ENCODE measurements at regions not wholly inside any gene's neighbourhood (a gene's known extent, or its start where the extent isn't known, plus 50 kb on each side); places are given as distances from the start of the nearest gene placed in this dataset.

DNA sequence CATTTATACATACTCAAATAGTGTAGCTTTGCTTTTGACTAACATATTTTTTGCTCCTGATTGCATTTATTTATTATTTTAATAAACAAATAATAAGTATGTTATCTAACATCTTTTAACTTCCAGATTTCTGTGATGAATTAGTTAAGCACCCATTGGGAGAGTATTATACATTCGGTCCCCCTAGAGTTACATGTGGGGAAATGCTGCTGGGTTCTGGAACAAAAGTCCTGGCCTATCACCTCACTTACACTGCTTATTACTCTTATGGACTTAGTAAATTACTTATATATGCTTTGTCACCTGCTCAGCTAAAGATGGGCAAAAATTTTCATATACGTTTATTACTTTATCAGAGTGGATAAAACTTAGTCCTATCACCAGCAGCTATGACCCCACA, 1163.0 kb downstream of the FAM181B start:
- no peak overlapping the region for H3K56ac ChIP-seq (replicated peaks; ENCODE audit: insufficient read length, low read depth, low read length)
- no peaks in the 10 kb centered on the region for H3K9me3 ChIP-seq (ENCODE audit: insufficient read depth in 2 of 2, low read depth in 1 of 2, low read length in 1 of 2)
- no peaks in the 10 kb centered on the region for H3K79me2 ChIP-seq (ENCODE audit: control insufficient read depth in 1 of 2, insufficient read depth in 2 of 2, low read length in 2 of 2)
- H3K4ac ChIP-seq (replicated peaks; ENCODE audit: insufficient read length, low read depth, low read length), result no peak overlapping the region
- no peak overlapping the region for H3K23ac ChIP-seq (ENCODE audit: insufficient read length)
- no peaks in the 10 kb centered on the region for H3K36me3 ChIP-seq (ENCODE audit: control insufficient read depth in 2 of 4, insufficient read depth in 4 of 4, low read length in 3 of 4)
- H2BK5ac ChIP-seq (ENCODE audit: low read depth, low read length), result no peak overlapping the region
- 75% methylated on average over 2 of the region's 2 CpGs; no CpG with 5 or more reads in 1 of the 2 experiments for WGBS, 2 experiments (ENCODE audit: extremely low coverage in 1 of 2, insufficient coverage in 1 of 2, insufficient read length in 1 of 2, insufficient replicate concordance in 2 of 2, low coverage in 1 of 2, low lambda C conversion rate in 2 of 2, missing lambda C conversion rate in 1 of 2)
- no peak overlapping the region for H2BK15ac ChIP-seq (ENCODE audit: low read length)
- no peak overlapping the region for H2AFZ ChIP-seq (ENCODE audit: low read length)
- H3K14ac ChIP-seq (ENCODE audit: insufficient read length), result no peak overlapping the region
- H3K9ac ChIP-seq (replicated peaks in 1 of 4; ENCODE audit: extremely low read depth in 1 of 4, low read depth in 3 of 4, low read length in 3 of 4), result no peak overlapping the region
- H3K4me2 ChIP-seq (ENCODE audit: insufficient read depth in 1 of 2, low read depth in 2 of 2, low read length in 2 of 2), result no peak overlapping the region
- no peaks in the 10 kb centered on the region for H3K79me1 ChIP-seq (ENCODE audit: low read depth, low read length)
- no peaks in the 10 kb centered on the region for H4K20me1 ChIP-seq (replicated peaks in 1 of 2; ENCODE audit: control insufficient read depth in 1 of 2, insufficient read depth in 2 of 2, low read length in 2 of 2)
- no peaks in the 10 kb centered on the region for H3K27me3 ChIP-seq (replicated peaks in 1 of 4; ENCODE audit: control insufficient read depth in 3 of 4, extremely low read depth in 1 of 4, insufficient read depth in 3 of 4, low read length in 3 of 4)
- no peak overlapping the region for H2BK12ac ChIP-seq (ENCODE audit: low read depth, low read length)
- no peak overlapping the region for H4K5ac ChIP-seq (ENCODE audit: insufficient read length, low read depth, low read length)
- no peak overlapping the region for H2BK20ac ChIP-seq (ENCODE audit: low read length)
- no peak overlapping the region for H4K91ac ChIP-seq (replicated peaks; ENCODE audit: insufficient read length, low read length)
- no peak overlapping the region for H2BK120ac ChIP-seq (replicated peaks; ENCODE audit: low read depth, low read length)
- no peak overlapping the region for H3K18ac ChIP-seq (ENCODE audit: extremely low read depth, low read length)
- ChIA-PET POLR2A (ENCODE audit: partially characterized antibody) (no interaction called here), CTCF (ENCODE audit: partially characterized antibody) (interaction anchor here (0.8 to 1.2 kb wide), 5 partner anchors 15 to 257 kb away, joined by 3 to 4 read pairs (median 3); no protein-coding TSS in a partner anchor)
- no peak overlapping the region for H3K27ac ChIP-seq (ENCODE audit: low read depth, low read length)
- no peak overlapping the region for H2AK5ac ChIP-seq (ENCODE audit: low read depth, low read length)
- H3K23me2 ChIP-seq (ENCODE audit: low read depth, low read length), result no peaks in the 10 kb centered on the region
- H4K8ac ChIP-seq (ENCODE audit: extremely low read depth, insufficient read depth, low read length), result no peak overlapping the region
- H3K4me3 ChIP-seq (ENCODE audit: extremely low read depth in 1 of 4, insufficient read depth in 2 of 4, low read depth in 3 of 4, low read length in 4 of 4), result no peak overlapping the region
- DNase-seq (ENCODE audit: low read depth in 1 of 2, low spot score in 2 of 2), result no peak
- TF ChIP-seq, protein P1, sequence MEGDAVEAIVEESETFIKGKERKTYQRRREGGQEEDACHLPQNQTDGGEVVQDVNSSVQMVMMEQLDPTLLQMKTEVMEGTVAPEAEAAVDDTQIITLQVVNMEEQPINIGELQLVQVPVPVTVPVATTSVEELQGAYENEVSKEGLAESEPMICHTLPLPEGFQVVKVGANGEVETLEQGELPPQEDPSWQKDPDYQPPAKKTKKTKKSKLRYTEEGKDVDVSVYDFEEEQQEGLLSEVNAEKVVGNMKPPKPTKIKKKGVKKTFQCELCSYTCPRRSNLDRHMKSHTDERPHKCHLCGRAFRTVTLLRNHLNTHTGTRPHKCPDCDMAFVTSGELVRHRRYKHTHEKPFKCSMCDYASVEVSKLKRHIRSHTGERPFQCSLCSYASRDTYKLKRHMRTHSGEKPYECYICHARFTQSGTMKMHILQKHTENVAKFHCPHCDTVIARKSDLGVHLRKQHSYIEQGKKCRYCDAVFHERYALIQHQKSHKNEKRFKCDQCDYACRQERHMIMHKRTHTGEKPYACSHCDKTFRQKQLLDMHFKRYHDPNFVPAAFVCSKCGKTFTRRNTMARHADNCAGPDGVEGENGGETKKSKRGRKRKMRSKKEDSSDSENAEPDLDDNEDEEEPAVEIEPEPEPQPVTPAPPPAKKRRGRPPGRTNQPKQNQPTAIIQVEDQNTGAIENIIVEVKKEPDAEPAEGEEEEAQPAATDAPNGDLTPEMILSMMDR (IDR thresholded peaks at IDR 0.05; ENCODE audit: control extremely low read depth in 1 of 3, insufficient read depth in 1 of 3, low read depth in 1 of 3, low read length in 3 of 3), result peak in 1 of 3 experiments; percentile 23; a peak in 1 of 4 replicates
- TF ChIP-seq SIRT6 (IDR thresholded peaks at IDR 0.05; ENCODE audit: low read length), result no peak
- no peak for FAIRE-seq
- no peaks in the 10 kb centered on the region for H3K4me1 ChIP-seq (replicated peaks in 1 of 4; ENCODE audit: control insufficient read depth in 3 of 4, insufficient read depth in 4 of 4, low read length in 3 of 4)

All from H1 (cell line).